Islet precursor cell (in vitro differentiated cells): ENCODE measurements at regions not wholly inside any gene's neighbourhood (a gene's known extent, or its start where the extent isn't known, plus 50 kb on each side); places are given as distances from the start of the nearest gene placed in this dataset.
A peak's percentile ranks its signal among the peaks of the same experiment; 100 is the strongest.
"Not testable (repeated sequence)": the region's sequence is repeated elsewhere in the genome, so short reads cannot be mapped to it uniquely, and the experiment has no call there.

Experiments
- DNase-seq: peaks from one replicate; pipeline ENCODE4 v3.0.0-alpha.2; 2018

DNA sequence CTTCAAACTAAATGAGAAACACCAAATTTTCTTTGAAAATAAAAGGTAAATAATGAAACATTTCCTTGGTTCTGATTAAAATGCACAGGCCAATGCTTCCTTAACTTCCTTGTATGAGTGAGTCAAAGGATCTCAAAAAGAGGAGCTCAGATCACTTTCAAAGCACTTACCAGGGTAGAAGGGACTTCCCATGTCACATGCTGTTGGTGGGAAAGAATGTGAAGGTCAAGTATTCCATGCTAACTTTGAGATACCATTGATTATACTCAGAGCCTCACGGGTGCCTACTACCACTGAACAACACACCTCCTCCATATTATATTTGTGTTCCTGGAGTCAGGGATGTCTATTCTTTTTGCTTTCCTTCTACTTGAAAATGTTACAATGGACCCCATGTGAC lies 233.5 kb upstream of the KIAA1217 start:
- no peak for DNase-seq

DNA sequence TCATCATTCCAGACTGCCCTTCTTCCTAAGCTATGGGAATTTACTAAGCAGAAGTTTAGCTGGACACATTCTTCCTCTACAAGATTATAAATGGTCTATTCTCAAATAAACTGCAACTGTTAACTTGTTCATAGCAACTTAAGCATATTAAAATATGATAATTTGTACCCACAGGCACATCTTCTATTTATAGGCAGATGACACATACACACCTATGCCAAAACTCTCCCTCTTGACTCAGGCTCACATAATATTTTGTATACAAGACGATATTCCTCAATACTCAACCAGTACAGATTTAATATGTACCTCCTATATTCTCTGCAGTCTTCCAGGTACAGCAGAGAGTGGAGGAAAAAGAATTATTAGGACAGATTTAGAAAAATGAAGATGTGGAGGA lies 232.7 kb upstream of the KIAA1217 start:
- DNase-seq = no peak

DNA sequence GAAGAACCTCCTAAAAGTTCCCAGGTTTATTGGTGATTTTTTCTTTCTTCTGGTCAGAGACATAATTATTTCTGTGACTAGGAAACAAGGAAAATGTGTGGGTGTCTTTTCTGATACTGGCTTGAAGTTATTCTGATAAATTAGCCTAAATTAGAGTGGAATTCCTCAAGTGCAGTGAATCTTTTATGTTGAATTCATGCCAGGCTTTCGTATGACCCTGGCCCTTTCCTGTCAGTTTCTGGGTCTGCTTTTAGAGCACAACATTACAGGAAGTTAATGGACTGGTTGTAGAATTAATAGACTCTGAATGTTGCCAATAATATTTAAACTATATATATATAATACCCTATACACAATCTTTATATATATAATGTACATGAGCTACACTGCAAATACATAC lies 230.6 kb upstream of the KIAA1217 start:
- no peak for DNase-seq

DNA sequence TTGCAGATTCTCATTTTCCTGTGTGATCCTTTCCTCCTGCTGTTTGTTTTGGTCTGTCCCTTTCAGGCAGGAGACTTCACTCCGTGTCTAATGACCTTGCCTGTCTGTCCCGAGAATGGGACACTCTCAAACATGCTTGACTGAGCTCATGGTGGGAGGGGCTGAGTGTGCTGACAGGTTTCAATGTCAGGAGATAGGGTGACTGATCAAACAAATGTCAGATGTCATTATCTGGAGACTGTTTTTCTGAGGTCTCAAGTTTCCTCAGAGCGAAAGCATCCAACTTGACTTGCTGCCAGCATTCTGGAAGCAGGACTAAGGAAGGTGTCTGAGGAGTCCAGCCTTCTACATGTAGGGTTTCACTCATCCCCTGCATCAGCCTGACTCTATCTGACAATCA lies 228.8 kb upstream of the KIAA1217 start:
- no peak for DNase-seq

DNA sequence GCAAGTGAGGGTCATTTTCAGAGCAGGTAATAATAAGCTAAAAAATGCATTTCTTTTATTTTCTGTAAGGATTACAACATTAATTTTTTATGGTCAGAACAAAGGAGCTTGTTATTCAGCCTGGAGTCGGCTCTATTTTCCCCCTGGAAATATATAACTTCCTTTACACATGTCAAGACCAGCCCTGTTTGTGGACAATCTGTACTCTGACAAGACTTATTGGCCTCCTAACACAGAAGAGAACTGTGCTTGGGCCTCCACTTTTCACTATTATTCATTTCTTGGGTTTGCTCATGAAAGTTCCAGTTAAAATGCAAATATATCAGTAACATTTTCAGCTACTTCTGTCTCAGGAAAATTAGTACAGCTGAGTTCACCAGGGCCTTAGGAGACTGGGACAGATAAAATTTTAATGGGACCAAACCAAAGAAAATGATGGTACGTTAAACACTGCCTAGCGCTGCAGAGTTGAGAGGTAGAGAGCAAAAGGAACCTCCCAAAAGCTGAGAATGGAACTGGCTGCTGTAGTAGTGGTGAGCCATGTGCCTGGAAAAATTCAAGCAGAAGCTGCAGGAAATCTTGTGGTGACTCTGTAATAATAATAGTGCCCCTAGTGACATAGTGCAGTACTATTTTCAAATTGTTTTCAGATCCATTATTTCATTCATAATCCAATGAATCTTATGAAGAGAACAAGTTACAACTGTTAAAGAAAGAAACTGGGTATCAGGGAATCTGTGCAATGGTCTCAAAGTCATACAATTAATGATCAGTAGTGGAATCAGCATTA lies 227.2 kb upstream of the KIAA1217 start:
- DNase-seq = no peak

DNA sequence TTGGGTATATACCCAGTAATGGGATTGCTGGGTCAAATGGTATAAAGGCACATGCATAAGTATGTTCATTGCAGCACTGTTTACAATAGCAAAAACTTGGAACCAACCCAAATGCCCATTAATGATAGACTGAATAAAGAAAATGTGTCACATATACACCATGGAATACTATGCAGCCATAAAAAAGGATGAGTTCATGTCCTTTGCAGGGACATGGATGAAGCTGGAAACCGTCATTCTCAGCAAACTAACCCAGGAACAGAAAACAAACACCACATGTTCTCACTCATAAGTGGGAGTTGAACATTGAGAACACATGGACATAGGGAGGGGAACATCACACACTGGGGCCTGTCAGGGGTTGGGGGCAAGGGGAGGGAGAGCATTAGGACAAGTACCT lies 224.5 kb upstream of the KIAA1217 start:
- DNase-seq = not testable (repeated sequence)

DNA sequence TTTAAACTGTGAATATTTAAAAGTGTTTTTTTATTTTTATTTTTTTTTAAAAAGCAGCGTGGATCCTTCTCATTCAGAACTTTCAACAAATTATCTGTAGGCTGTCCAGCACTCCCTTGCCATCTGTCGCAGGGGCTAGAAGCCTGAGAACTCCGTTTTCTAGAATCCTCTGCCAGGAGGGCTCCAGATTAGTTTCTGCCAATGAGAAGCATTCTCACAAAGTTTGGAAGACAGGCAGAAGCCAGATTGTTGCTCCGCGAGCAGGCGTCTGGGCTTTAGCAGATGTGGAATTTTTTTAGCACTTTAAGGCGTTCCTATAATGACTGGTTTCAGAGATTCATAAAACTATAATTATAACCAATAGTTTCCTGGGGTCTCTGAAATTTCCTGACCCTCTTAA lies 220.9 kb upstream of the KIAA1217 start:
- no peak for DNase-seq

DNA sequence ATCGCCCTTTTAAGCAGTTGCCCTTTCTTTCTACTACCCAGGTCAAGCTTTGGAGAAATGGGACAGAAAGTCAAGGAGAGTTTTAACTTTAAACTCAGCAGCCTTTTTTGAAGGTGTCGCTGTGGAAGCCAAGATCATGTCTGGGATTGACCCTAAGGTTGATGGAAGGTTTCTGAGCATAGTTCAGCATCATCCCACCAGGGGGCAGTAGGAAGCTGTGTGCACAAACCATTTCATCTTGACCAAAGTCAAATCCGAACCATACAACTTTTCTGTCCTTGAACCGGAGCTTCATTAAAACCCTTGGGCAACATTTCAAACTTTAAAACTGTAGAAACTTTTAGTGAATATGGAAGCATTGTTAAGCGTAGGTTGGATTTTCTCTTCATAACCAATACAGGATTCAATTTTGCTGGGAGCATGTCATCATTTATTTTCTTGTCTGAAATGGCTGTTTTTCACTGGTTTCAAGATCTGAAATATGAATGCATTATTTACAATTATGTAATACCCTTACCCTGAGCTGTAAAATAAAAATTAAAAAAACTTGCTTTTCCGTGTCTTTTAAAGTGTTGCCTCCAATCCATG lies 214.4 kb upstream of the KIAA1217 start:
- peak; percentile 79 for DNase-seq

DNA sequence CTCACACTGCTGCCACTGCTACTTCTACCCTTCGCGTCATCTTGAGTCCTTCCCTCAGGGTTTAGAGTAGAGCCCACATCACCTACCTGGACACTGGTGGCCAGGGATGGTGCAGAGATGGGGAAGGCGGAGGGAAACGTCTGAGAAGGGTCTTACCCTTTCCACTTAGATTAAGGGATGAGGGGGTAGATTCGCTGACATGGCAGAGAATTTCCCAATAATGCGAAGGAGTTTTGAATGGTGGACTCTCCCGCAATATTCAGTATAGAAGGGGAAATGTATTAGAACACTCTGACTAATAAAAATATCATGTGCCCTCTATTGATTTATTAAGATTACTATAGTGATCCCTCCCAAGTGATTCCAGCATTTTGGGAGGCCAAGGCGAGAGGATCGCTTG lies 209.5 kb upstream of the KIAA1217 start:
- DNase-seq = no peak

DNA sequence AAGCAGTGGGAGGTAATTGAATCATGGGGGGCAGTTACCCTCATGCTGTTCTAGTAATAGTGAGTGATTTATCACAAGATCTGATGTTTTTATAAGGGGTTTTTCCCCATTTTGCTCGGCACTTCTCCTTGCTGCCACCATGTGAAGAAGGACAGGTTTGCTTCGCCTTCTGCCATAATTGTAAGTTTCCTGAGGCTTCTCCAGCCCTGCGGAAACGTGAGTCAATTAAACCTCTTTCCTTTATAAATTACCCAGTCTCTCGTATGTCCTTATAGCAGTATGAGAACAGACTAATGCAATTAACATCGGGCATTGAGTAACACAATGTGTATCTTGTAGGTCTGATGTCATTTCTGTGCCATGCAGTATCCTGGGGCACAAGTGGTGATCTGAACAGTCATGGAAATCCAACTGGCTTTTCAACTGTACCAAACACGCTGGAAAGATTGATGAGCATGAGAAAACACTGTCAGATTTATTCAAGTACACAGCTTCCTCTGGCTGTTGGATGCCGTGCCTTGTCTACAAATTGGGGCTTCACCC lies 208.6 kb upstream of the KIAA1217 start:
- DNase-seq = no peak

DNA sequence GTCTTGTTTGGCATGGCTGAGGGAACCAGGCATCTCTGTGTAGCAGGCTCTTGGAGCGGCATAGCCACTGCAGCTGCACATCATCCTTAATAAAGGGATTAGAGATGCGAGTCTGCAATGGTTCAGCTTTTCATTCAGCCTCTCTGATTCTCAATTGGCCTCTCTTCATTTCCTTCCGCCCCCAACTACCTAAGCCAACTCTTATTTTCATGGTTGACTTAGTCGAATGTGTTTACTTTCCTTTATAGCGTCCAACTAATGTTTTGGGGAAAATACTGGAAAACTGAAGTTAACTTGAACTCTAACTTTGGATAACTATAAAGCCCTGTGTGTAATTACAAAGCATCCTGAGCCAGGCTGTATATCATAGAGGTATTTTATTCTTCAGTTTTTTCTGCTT lies 202.2 kb upstream of the KIAA1217 start:
- no peak for DNase-seq

DNA sequence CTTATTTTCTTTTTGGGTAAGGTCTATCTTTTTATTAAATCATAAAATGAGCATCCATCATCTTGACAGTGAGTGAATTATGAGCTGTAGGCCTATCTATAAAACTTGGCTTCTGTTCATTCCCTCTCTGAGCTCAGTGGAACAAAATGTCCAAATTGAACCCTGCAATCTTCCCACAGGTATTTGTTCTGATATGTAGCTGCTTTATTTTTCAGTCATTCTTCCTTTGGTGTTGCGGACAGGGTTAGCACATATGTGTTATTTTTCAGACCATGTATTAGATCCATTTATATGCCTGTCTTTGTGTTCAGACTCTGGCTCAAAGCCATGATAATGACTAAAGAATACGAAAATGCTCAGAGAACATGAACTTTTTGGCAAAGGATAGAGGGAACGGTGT lies 201.6 kb upstream of the KIAA1217 start:
- DNase-seq = no peak

DNA sequence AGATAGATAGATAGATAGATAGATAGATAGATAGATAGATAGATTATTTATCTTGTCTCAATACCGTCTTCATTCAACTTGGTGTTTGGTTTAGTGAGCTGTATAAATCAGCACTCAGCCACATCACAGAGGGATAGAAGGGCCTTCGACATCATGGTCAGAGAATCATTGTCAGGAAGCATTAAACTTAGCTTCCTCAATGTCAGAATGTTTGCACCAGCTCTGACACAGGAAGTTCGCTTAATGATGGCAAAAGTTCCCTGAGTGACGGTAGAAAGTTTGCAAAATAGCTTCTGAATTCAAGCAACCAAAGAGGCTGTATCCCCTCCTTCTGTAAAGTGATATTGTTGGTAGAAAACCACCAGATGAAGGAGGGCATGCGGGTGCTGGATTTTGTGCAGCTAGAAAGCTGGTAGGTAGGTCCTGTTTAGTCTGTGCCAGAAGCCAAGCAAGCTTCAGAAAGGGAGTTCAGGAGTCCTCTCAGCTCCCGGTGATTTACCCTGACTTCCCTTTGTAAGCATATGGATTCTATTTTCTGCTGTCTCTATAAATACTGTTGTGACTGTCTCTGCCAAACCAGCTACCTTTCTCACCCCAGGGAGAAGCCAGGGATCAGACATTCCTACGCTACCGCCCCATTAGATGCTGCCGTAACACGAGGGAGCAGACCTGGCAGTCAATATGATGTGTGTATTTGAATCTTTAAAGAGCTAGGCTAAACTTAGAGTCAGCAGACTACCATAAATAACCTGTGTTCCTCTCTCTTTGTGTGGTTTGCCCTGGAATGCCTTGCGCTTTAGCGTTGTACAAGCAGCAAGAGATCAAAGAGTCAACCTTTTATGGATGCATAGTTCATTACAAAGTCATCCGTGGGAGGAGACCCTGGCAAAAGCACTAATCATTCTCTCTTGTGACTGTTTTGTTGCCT lies 200.5 kb upstream of the KIAA1217 start:
- DNase-seq = peak; percentile 96

DNA sequence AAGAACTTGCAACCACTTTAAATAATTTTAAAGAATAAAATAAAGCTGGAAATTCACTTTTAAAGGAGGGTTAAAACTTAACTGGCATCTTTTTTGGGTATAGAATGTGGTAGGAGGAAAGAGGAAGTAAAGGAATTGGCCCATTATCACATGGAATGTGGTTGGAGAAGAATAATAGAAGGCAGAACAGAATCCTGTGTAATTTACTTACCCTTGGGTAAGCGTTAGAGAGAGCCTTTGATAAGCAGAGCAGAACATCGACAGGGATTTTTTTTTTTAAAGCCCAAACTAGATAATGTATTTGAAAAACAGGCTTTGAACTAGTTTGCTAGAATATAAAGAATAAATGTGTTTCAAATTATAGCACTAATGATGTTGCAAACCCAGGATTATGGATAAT lies 199.8 kb upstream of the KIAA1217 start:
- DNase-seq = no peak

DNA sequence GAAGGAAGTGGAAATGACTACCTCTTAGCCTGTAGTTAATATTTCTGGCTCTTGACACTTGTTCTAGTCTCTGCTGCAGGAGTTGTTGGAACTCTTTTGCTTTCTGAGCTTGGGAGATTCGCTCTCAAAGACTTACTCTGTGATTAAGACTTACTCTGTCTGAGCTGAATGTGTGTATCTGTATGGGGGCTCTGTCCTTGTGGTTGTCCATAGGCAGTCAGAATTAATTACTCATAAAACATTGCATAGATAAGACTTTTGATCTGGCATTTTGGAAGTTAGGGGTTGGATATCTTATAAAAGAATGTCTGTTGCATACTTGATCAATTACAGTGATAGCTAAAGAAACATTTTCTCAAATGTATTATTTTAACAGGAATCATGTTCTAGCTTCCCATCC lies 199.2 kb upstream of the KIAA1217 start:
- DNase-seq = no peak

DNA sequence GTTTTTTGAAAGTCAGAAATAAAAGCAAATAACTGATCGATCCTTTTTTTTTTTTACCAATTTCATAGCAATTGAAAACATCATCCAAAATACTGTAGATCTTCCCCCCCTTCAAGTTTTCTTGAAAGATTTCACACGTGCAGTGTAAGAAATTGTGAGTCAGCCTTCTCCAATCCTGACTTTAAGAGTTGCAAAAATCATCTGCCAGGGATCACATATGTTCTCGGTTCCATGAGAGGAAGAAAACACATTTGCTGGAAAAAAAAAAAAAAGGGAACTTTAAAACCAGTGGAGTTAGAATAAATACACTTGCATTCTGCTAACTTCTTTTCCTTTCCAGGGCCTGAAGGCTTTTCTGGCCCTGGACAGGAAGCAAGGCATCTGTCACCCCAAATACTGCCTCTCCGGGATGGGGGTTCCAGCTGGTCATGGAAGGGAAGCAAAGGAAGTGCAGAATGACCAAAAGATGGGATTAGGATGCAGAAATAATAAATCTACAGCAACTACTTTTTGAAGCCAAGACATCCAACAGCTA lies 198.4 kb upstream of the KIAA1217 start:
- no peak for DNase-seq

DNA sequence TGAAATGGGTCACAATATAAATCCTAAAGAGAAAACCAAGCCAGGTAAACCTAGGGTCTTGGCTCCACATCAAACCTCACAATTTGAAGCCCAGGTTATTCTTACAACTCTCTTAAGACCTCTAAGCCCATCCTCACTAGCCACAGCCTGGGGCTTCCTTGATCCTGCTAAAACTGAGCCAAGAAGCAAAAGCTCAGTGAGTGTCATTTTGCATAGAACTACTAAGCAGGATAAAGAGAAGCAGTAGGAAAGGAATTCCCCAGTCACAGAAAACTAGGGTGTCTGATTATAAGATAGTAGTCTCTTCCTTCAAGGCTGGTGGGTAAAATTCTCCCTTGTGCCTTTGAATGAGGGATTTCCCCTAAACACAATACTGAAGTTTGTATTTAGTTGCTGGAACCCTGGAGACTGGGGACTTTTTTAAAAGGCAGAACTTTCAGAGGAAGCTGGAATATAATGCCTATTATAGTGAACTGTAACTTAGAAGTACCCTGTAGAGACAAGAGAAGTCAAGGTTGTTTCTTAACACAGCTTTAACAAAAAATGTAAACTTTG lies 196.6 kb upstream of the KIAA1217 start:
- no peak for DNase-seq

DNA sequence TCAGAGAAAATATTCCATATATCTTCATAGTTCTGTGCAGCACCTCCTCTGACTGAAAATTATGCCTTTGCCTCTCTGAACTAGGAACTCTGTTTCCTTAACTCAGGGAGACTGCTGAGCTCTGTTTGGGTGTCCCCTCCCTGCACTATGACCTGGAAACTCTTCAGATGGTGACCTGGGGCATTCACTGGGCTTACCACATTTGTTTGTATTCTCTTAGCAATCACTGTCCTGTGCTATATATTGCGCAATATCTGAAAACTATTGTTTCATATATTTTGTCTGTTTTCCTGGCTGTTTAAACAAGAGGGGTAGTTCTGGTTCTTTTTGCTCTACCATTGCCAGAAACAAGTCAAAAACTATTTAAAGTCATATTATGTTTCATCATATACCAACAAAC lies 181.8 kb upstream of the KIAA1217 start:
- DNase-seq = no peak

DNA sequence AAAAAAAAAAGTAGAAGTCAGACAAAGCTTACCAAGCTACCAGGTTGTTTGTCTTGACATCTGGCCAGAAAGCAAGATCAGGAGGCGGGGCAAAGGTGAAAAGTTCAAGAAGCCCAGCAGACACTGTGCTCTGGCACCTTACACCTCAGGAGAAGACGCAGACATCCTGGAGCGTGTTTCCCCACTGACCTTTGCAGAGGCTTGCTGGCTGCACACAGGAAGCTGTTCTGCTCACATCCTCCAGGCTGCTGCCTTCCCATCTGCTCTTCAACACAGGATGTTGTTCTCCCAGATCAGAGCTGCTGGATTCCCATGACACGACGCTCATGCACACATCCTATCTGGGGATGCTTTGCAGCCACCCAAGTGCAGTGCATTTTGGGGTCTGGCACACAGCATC lies 174.4 kb upstream of the KIAA1217 start:
- DNase-seq = peak; percentile 68

DNA sequence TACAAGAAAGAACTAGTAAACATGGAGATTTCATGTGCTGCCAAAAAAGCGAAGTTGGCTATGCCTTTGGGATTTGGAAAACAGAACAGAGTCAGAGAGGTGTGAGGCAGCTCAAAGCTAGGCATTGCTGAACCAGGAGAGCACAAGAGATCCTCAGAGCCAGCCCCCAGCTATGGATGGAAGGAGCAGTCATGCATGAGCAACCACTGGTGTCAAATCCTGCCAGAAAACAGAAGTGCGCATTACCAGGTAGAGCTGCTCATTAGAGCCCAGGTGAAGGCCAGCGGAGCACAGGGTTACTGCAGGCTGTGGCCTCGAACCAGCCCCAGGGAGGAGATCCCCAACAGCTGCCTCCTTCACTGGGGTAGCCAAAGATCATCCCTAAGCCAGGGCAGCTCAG lies 173.2 kb upstream of the KIAA1217 start:
- no peak for DNase-seq

DNA sequence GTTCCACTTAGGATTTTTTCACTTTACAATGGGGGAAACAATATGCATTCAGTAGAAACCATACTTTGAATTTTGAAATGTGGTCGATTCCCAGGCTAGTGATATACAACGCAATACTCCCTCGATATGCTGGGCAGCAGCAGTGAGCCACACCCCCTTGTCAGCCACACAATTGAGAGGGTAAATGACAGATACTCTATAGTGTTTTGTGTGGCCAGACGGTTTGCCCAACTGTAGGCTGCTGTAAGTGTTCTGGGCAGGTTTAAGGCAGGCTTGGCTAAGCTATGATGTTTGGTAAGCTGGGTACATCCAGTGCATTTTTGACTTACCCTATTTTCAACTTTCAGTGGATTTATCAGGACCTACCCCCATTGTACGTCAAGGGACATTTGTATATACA lies 169.6 kb upstream of the KIAA1217 start:
- DNase-seq = no peak

DNA sequence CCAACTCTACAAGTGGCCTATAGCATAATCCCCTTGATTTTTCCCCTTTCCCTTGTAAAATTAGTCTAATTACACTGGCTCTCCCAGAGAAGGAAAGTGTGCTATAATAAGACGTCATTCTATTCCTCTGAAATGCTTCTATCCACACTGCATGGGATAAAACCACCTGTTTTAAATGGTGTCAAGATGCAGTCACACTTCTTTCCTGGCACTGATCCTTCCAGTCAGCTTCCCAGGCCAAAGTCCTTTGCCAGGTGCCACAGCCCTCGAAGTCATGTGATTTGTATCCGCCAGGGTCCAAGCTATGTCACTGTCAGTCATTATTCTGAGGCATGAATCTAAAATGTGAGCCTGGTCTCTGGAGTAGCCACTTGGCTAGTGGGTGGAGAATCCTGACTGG lies 169.0 kb upstream of the KIAA1217 start:
- no peak for DNase-seq

DNA sequence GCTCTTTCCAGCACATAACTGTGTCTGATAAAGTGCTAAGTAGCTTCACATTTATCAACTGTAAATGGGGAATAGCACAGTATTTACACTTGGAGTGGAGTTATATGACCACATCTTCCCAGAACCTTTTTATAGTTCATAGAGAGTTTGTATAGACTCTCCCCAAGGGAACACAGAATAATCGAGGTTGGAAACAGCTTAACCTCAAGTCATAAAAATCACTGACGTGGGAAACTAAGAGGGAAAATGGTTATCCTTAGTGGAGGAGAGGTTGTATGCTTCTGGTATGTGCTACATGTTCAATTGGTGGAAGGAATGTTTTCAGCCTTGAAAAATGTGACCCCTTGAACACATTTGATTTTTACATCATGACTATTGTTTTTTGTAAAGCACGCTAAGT lies 167.9 kb upstream of the KIAA1217 start:
- no peak for DNase-seq
